ENCODE measurements at regions not wholly inside any gene's neighbourhood (a gene's known extent, or its start where the extent isn't known, plus 50 kb on each side); places are given as distances from the start of the nearest gene placed in this dataset.

DNA sequence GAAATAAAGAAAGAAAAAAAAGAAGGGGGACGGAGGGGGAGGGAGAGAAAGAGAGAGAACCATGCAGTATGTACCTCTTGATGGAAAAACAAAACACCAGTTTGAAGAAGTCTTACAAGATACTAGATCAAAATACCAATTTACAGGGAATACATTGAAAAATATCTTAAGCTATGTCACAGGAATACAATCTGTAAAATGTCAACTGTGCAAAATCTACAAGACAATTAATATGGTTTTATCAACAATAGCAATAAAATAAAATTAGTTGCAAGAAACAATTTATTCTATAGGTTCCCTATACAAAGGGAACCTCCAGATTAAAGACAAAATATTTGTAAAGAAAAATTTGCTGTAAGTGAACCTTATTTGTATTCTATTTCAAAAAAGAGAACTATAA, 98.3 kb upstream of the CABCOCO1 start:
- no peak for TF ChIP-seq CTCF (optimal IDR thresholded peaks at IDR 0.05 in 1 of 3, IDR thresholded peaks at IDR 0.05 in 1 of 3, conservative IDR thresholded peaks at IDR 0.05 in 1 of 3; ENCODE audit: extremely low read depth in 1 of 3, insufficient read depth in 2 of 3, low read length in 3 of 3)
- no peak for TF ChIP-seq EZH2 (IDR thresholded peaks at IDR 0.05; ENCODE audit: low read length)
